ENCODE measurements at regions not wholly inside any gene's neighbourhood (a gene's known extent, or its start where the extent isn't known, plus 50 kb on each side); places are given as distances from the start of the nearest gene placed in this dataset.

GRCh38 chr9:89797937-89798455 is 193.2 kb downstream of the GADD45G start:
- H3K27ac ChIP-seq (ENCODE audit: low read length) = peak overlapping the region; percentile 28
- no peaks in the 10 kb centered on the region for H4K20me1 ChIP-seq (ENCODE audit: insufficient read depth)
- no peak overlapping the region for H3K9ac ChIP-seq (ENCODE audit: low read length)
- H3K9me2 ChIP-seq (ENCODE audit: insufficient read depth, low read length) = no peaks in the 10 kb centered on the region
- no peak overlapping the region for H3K4me3 ChIP-seq (ENCODE audit: low read length)
- H3K27me3 ChIP-seq (ENCODE audit: insufficient read depth, low read depth, low read length) = no peaks in the 10 kb centered on the region
- no peaks in the 10 kb centered on the region for H3K79me2 ChIP-seq (replicated peaks; ENCODE audit: insufficient read depth, low read length)
- TF ChIP-seq RAD21 (conservative IDR thresholded peaks at IDR 0.05) = no peak
- TF ChIP-seq EP300 (conservative IDR thresholded peaks at IDR 0.05; ENCODE audit: poor library complexity, severe bottlenecking) = peak; percentile 29
- no peak for TF ChIP-seq TAF1 (IDR thresholded peaks at IDR 0.05; ENCODE audit: low read depth)
- H3F3A ChIP-seq (ENCODE audit: insufficient read depth, low read length, poor library complexity, severe bottlenecking) = no peaks in the 10 kb centered on the region
- H2AFZ ChIP-seq (ENCODE audit: low read depth, low read length) = no peak overlapping the region
- H3K4me2 ChIP-seq (ENCODE audit: low read length) = no peak overlapping the region
- no peaks in the 10 kb centered on the region for H3K9me3 ChIP-seq (ENCODE audit: low read length)
- no peaks in the 10 kb centered on the region for H3K36me3 ChIP-seq (ENCODE audit: insufficient read depth, low read length)

- TF ChIP-seq POLR2AphosphoS5 (IDR thresholded peaks at IDR 0.05) (no peak), SMC3 (conservative IDR thresholded peaks at IDR 0.05; ENCODE audit: poor library complexity) (no peak), EP300 (conservative IDR thresholded peaks at IDR 0.05; ENCODE audit: poor library complexity, severe bottlenecking) (no peak), EZH2 (IDR thresholded peaks at IDR 0.05; ENCODE audit: borderline replicate concordance, insufficient read depth, low read length, poor library complexity, severe bottlenecking) (no peak), MXI1 (conservative IDR thresholded peaks at IDR 0.05; ENCODE audit: poor library complexity, severe bottlenecking) (no peak), CTCF (IDR thresholded peaks at IDR 0.05; ENCODE audit: poor library complexity, severe bottlenecking) (no peak), REST (IDR thresholded peaks at IDR 0.05; ENCODE audit: borderline replicate concordance) (no peak), TAF1 (IDR thresholded peaks at IDR 0.05; ENCODE audit: low read depth) (no peak), RAD21 (conservative IDR thresholded peaks at IDR 0.05) (no peak)
- H3F3A ChIP-seq (ENCODE audit: insufficient read depth, low read length, poor library complexity, severe bottlenecking) = no peaks in the 10 kb centered on the region
Measured at GRCh38 chr9:89798547-89799120, 193.8 kb downstream of the GADD45G start.

More at GRCh38 chr9:89798547-89799120, 193.8 kb downstream of the GADD45G start:
- no peaks in the 10 kb centered on the region for H3K79me2 ChIP-seq (replicated peaks; ENCODE audit: insufficient read depth, low read length)
- H3K27me3 ChIP-seq (ENCODE audit: insufficient read depth, low read depth, low read length) = no peaks in the 10 kb centered on the region
- no peaks in the 10 kb centered on the region for H4K20me1 ChIP-seq (ENCODE audit: insufficient read depth)
- H3K9me3 ChIP-seq (ENCODE audit: low read length) = no peaks in the 10 kb centered on the region
- H3K27ac ChIP-seq (ENCODE audit: low read length) = no peak overlapping the region
- H3K9me2 ChIP-seq (ENCODE audit: insufficient read depth, low read length) = no peaks in the 10 kb centered on the region
- H3K4me2 ChIP-seq (ENCODE audit: low read length) = no peak overlapping the region
- H3K4me3 ChIP-seq (ENCODE audit: low read length) = no peak overlapping the region
- H3K36me3 ChIP-seq (ENCODE audit: insufficient read depth, low read length) = no peaks in the 10 kb centered on the region
- H3K9ac ChIP-seq (ENCODE audit: low read length) = no peak overlapping the region
- no peak overlapping the region for H2AFZ ChIP-seq (ENCODE audit: low read depth, low read length)
